ENCODE measurements at regions not wholly inside any gene's neighbourhood (a gene's known extent, or its start where the extent isn't known, plus 50 kb on each side); places are given as distances from the start of the nearest gene placed in this dataset.

GRCh38 chr17:54221499-54221898 is 398.8 kb downstream of the KIF2B start:
- Histone ChIP-seq H3K4me3 (no peak overlapping the region), H3K4me1 (no peaks in the 10 kb centered on the region), H3K9me3 (no peaks in the 10 kb centered on the region), H3K36me3 (no peaks in the 10 kb centered on the region), H3K27me3 (no peaks in the 10 kb centered on the region), H3K27ac (no peak overlapping the region)
- WGBS, 2 donors, result 38 to 66% methylated on average over 2 of the region's 2 CpGs
- TF ChIP-seq, protein P1, sequence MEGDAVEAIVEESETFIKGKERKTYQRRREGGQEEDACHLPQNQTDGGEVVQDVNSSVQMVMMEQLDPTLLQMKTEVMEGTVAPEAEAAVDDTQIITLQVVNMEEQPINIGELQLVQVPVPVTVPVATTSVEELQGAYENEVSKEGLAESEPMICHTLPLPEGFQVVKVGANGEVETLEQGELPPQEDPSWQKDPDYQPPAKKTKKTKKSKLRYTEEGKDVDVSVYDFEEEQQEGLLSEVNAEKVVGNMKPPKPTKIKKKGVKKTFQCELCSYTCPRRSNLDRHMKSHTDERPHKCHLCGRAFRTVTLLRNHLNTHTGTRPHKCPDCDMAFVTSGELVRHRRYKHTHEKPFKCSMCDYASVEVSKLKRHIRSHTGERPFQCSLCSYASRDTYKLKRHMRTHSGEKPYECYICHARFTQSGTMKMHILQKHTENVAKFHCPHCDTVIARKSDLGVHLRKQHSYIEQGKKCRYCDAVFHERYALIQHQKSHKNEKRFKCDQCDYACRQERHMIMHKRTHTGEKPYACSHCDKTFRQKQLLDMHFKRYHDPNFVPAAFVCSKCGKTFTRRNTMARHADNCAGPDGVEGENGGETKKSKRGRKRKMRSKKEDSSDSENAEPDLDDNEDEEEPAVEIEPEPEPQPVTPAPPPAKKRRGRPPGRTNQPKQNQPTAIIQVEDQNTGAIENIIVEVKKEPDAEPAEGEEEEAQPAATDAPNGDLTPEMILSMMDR (IDR thresholded peaks at IDR 0.05), result no peak
- TF ChIP-seq POLR2A (IDR thresholded peaks at IDR 0.05), result no peak
- no peak for DNase-seq
- intact Hi-C loops (cut with DNase I), result no loop called here

GRCh38 chr17:54235571-54235970 is 412.8 kb downstream of the KIF2B start:
- no peaks in the 10 kb centered on the region for H3K4me1 ChIP-seq
- H3K27me3 ChIP-seq, result no peaks in the 10 kb centered on the region
- intact Hi-C loops (cut with DNase I), result no loop called here
- H3K4me3 ChIP-seq, result no peak overlapping the region
- TF ChIP-seq POLR2A (IDR thresholded peaks at IDR 0.05), result no peak
- TF ChIP-seq, protein P1 (IDR thresholded peaks at IDR 0.05), result no peak
- no peaks in the 10 kb centered on the region for H3K9me3 ChIP-seq
- no peak overlapping the region for H3K27ac ChIP-seq
- 54 to 56% methylated on average over 4 of the region's 4 CpGs for WGBS, 2 donors
- H3K36me3 ChIP-seq, result no peaks in the 10 kb centered on the region
- no peak for DNase-seq

GRCh38 chr17:54237911-54238515 is 415.3 kb downstream of the KIF2B start:
- no peaks in the 10 kb centered on the region for H3K27me3 ChIP-seq
- DNase-seq, result no peak
- H3K27ac ChIP-seq, result no peak overlapping the region
- H3K4me3 ChIP-seq, result no peak overlapping the region
- 25 to 74% methylated on average over 3 to 5 of the region's 5 CpGs for WGBS, 2 donors
- no peaks in the 10 kb centered on the region for H3K4me1 ChIP-seq
- TF ChIP-seq, protein P1 (IDR thresholded peaks at IDR 0.05), result no peak
- no peak for TF ChIP-seq POLR2A (IDR thresholded peaks at IDR 0.05)
- intact Hi-C loops (cut with DNase I), result no loop called here
- H3K36me3 ChIP-seq, result no peaks in the 10 kb centered on the region
- H3K9me3 ChIP-seq, result no peaks in the 10 kb centered on the region

DNA sequence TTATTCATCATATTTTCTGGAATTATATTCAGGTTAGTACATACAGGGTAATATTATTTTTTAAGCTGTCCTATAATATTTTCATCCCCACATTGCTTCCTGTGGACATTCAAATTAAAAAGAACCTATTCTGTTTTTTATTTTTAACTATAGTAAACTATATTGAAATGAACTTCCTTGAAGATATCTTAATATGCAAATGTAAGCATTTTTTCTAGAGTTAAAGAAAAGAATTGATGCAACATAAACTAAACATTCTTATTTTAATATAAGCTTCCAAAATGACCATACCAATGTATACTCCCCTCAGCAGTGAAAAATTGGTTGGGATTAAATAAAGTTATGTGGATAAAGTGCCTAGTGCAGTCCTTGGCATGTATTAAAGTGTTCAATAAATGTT is 416.6 kb downstream of the KIF2B start:
- no peak for DNase-seq
- Histone ChIP-seq H3K27ac (no peak overlapping the region), H3K27me3 (no peaks in the 10 kb centered on the region), H3K4me1 (no peaks in the 10 kb centered on the region), H3K9me3 (no peaks in the 10 kb centered on the region), H3K36me3 (no peaks in the 10 kb centered on the region), H3K4me3 (no peak overlapping the region)
- no peak for TF ChIP-seq POLR2A (IDR thresholded peaks at IDR 0.05)
- TF ChIP-seq, protein P1 (IDR thresholded peaks at IDR 0.05), result no peak
- intact Hi-C loops (cut with DNase I), result no loop called here

DNA sequence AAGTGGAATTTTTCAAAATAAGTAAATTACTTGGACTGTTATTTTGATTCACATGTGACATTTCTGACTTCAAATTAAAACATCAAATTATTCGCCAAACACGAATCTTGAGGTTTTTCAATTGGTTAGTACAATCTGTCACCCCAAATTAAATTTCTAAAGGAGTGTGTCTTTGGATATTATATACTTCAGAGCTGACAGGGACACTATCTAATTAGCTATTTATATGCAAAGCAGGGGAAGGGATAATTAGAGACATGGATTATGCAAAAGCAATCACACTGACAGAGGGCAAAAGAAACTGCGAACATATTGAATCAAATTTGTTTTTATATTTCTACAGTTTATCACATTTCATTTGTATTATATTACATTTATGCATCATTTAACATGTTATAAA is 433.0 kb downstream of the KIF2B start:
- Histone ChIP-seq H3K36me3 (no peaks in the 10 kb centered on the region), H3K27me3 (no peaks in the 10 kb centered on the region), H3K4me3 (no peak overlapping the region), H3K4me1 (peaks cover 0 to 23% (median 0%) of the 10 kb centered on the region in 3 donors), H3K9me3 (no peaks in the 10 kb centered on the region), H3K27ac (no peak overlapping the region)
- 79 to 86% methylated on average over 3 of the region's 3 CpGs for WGBS, 2 donors
- TF ChIP-seq, protein P1 (IDR thresholded peaks at IDR 0.05), result no peak
- TF ChIP-seq POLR2A (IDR thresholded peaks at IDR 0.05), result no peak
- DNase-seq, result no peak
- intact Hi-C loops (cut with DNase I), result no loop called here

Measured in esophagus squamous epithelium (tissue), 5 donors.